Activated CD8-positive, alpha-beta T cell treated with anti-CD3 and anti-CD28 coated beads for 36 hours (primary cell): ENCODE measurements at regions not wholly inside any gene's neighbourhood (a gene's known extent, or its start where the extent isn't known, plus 50 kb on each side); places are given as distances from the start of the nearest gene placed in this dataset.

Experiments used
- ATAC-seq: fragments of 200-7000 bp; cut with Tn5 transposase; one replicate; pipeline ENCODE4 v1.10.0; 2021; ENCODE audit warnings: mild to moderate bottlenecking, moderate library complexity
- CTCF ChIA-PET: fragments of 350-600 bp; sonication (Branson Sonifier 250); formaldehyde crosslinking; loops from one replicate; lab custom pipeline; 2021; ENCODE audit warnings: antibody characterized with exemption; lab: Charles Lee
- POLR2A ChIA-PET: fragments of 350-600 bp; sonication (Branson Sonifier 250); formaldehyde crosslinking; loops from one replicate; lab custom pipeline; 2021; ENCODE audit warnings: antibody characterized with exemption; lab: Charles Lee
- DNase-seq: peaks from one replicate; pipeline ENCODE4 v3.0.0-alpha.2; 2020
- H3K27ac Mint-ChIP-seq: one replicate; pipeline ENCODE4 v1.8.0; 2021; ENCODE audit warnings: mild to moderate bottlenecking, mixed read lengths
- H3K27me3 Mint-ChIP-seq: one replicate; pipeline ENCODE4 v1.8.0; 2021; ENCODE audit warnings: mixed read lengths
- H3K36me3 Mint-ChIP-seq: one replicate; pipeline ENCODE4 v1.8.0; 2021; ENCODE audit warnings: low read depth, mixed read lengths
- H3K4me1 Mint-ChIP-seq: one replicate; pipeline ENCODE4 v1.8.0; 2021; ENCODE audit warnings: low read depth, mixed read lengths
- H3K4me3 Mint-ChIP-seq: one replicate; pipeline ENCODE4 v1.8.0; 2021; ENCODE audit warnings: mild to moderate bottlenecking, moderate library complexity, mixed read lengths
- H3K9me3 Mint-ChIP-seq: one replicate; pipeline ENCODE4 v1.8.0; 2021; ENCODE audit warnings: mixed read lengths
- CTCF ChIP-seq: fragments of 200-600 bp; IDR thresholded peaks from one replicate; pipeline ENCODE4 v1.8.0; 2022; ENCODE audit warnings: antibody characterized with exemption, mild to moderate bottlenecking
- intact Hi-C: fragments of 100-400 bp; cut with micrococcal nuclease; formaldehyde crosslinking; loops from one replicate; pipeline ENCODE4 v1.10.0; 2022

DNA sequence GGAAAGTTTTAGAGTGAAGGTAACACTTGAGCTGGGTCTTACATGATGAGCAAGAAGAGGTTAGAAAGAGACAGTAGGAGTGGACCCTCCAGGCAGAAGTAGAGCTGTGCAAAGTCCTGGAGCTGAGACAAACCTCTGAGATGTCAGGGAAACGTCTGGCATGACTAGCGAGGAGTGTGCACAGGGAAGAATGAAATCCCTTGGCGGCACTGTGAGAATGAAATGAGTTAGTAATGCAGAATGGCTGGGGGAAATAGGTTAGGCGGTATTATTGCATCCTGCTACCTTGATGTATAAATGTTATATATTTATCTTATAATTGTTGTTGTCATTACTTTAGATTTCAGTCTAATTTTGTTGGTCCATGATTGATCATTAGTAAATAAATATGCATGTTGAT, 457.9 kb upstream of the CCL2 start:
- no peaks in the 10 kb centered on the region for H3K9me3 Mint-ChIP-seq
- no peaks in the 10 kb centered on the region for H3K4me1 Mint-ChIP-seq
- CTCF ChIA-PET, result interaction anchor here (1.2 kb wide), 1 partner anchor 799 kb away, joined by 3 read pairs; no protein-coding TSS in a partner anchor

DNA sequence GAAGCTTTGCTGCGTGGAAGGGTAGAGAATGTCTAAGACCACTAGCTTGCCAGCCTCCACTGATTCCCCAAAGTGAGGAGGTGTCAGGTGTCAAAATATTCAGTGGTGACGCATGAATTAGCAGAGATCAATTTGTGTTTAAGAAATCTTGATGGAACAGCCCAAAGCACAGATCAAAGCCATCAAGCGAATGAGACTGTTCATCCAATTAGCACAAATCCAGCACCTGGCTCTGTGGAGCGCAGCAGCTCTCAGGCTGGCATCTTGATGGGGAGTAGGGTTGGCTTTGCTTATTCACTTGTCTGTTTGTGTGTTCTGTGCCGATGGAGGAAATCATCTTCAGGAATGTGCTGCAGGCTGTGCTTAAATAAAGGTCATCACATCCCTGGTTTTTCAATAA, 456.8 kb upstream of the CCL2 start:
- DNase-seq (no peak), ATAC-seq (no peak)
- ChIA-PET POLR2A (no interaction called here), CTCF (no interaction called here)
- no peak overlapping the region for H3K4me3 Mint-ChIP-seq
- peaks cover 23% of the 10 kb centered on the region for H3K27me3 Mint-ChIP-seq
- no peak overlapping the region for H3K27ac Mint-ChIP-seq
- H3K4me1 Mint-ChIP-seq, result no peaks in the 10 kb centered on the region
- no peaks in the 10 kb centered on the region for H3K9me3 Mint-ChIP-seq
- intact Hi-C loops, result no loop called here
- H3K36me3 Mint-ChIP-seq, result no peaks in the 10 kb centered on the region
- no peak for TF ChIP-seq CTCF

More for the DNA sequence above, 457.9 kb upstream of the CCL2 start:
- DNase-seq (no peak), ATAC-seq (no peak)
- peaks cover 21% of the 10 kb centered on the region for H3K27me3 Mint-ChIP-seq
- intact Hi-C loops, result no loop called here
- no peak for TF ChIP-seq CTCF
- POLR2A ChIA-PET, result no interaction called here
- H3K4me3 Mint-ChIP-seq, result no peak overlapping the region
- no peaks in the 10 kb centered on the region for H3K36me3 Mint-ChIP-seq
- H3K27ac Mint-ChIP-seq, result no peak overlapping the region

- ChIA-PET POLR2A (no interaction called here), CTCF (no interaction called here)
- no peak overlapping the region for H3K27ac Mint-ChIP-seq
- H3K9me3 Mint-ChIP-seq, result no peaks in the 10 kb centered on the region
- no peaks in the 10 kb centered on the region for H3K36me3 Mint-ChIP-seq
- intact Hi-C loops, result no loop called here
- TF ChIP-seq CTCF, result no peak
- H3K4me3 Mint-ChIP-seq, result no peak overlapping the region
- peaks cover 20% of the 10 kb centered on the region for H3K27me3 Mint-ChIP-seq
- no peaks in the 10 kb centered on the region for H3K4me1 Mint-ChIP-seq
- DNase-seq (no peak), ATAC-seq (no peak)
These were observed 452.5 kb upstream of the CCL2 start for GRCh38 chr17:33802349-33803198.

DNA sequence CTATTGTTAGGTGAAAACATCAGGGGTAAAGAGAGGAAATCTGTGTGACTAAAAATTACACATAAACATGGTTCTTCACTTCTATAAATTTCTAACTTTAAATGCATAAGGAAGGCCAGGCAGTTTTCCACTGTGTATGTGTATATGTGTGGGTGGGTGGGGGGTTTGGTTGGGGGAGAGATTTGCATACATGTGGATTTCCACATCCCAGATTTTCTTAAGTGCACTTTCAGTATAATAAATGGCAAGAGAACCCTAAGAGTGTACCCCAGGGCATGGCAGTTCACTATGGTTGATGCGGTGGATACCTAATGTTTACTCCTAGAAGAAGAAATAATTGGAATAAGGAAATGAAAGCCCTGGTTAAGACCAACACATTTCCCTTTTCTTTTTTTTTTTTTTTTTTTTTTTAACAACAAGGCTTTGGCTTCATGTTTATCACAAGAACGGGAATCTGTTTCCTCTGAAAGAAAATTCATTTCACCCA, 451.8 kb upstream of the CCL2 start:
- H3K27ac Mint-ChIP-seq, result no peak overlapping the region
- ATAC-seq (no peak), DNase-seq (no peak)
- H3K27me3 Mint-ChIP-seq, result peaks cover 15% of the 10 kb centered on the region
- H3K9me3 Mint-ChIP-seq, result no peaks in the 10 kb centered on the region
- intact Hi-C loops, result no loop called here
- ChIA-PET CTCF (no interaction called here), POLR2A (no interaction called here)
- no peak for TF ChIP-seq CTCF
- H3K4me3 Mint-ChIP-seq, result no peak overlapping the region
- no peaks in the 10 kb centered on the region for H3K4me1 Mint-ChIP-seq
- no peaks in the 10 kb centered on the region for H3K36me3 Mint-ChIP-seq

DNA sequence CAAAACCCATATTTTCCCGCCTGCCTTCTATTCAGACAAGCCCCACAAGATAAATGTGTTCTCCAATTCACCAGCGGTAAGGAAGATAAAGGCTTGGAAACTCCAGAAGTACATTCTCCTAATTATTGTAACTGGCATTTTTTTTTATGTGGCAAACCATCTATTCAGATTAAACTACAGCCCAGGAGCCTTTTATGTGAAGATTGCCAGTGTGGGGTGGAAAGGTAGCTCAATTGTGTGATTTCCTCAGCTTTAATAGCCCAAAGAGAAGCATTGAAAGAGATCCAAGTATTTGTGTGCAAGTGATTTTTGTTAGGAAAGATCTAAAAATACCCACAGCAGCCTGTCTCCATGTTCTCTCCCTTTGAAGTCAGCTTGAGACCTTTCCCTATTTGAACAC, 451.4 kb upstream of the CCL2 start:
- CTCF ChIA-PET, result interaction anchor here (1.5 kb wide), 1 partner anchor 53 kb away, joined by 4 read pairs; no protein-coding TSS in a partner anchor
- H3K36me3 Mint-ChIP-seq, result no peaks in the 10 kb centered on the region

More for the DNA sequence above, 451.4 kb upstream of the CCL2 start:
- Mint-ChIP-seq H3K27ac (no peak overlapping the region), H3K4me3 (no peak overlapping the region), H3K27me3 (peaks cover 15% of the 10 kb centered on the region), H3K9me3 (no peaks in the 10 kb centered on the region), H3K4me1 (no peaks in the 10 kb centered on the region)
- intact Hi-C loops, result no loop called here
- ATAC-seq (no peak), DNase-seq (no peak)
- TF ChIP-seq CTCF, result no peak
- POLR2A ChIA-PET, result no interaction called here
